Endothelial cell of umbilical vein (primary cell): ENCODE measurements at regions not wholly inside any gene's neighbourhood (a gene's known extent, or its start where the extent isn't known, plus 50 kb on each side); places are given as distances from the start of the nearest gene placed in this dataset.

ENCODE experiments used
- BruUV-seq: library from RNA; stranded (reverse); fragments of 400-500 nt; replicated peaks from 2 replicates; lab custom pipeline; 2021; lab: Mats Ljungman, UMichigan
- CTCF ChIA-PET: fragments of 300-600, 350-600 bp; sonication (Branson Sonifier 250); formaldehyde crosslinking; loops from one replicate; lab custom pipeline; 2021; ENCODE audit warnings: antibody characterized with exemption, inconsistent platforms; lab: Charles Lee
- POLR2A ChIA-PET: fragments of 300-600, 350-600 bp; sonication (Branson Sonifier 250); formaldehyde crosslinking; loops from one replicate; lab custom pipeline; 2021; ENCODE audit warnings: antibody characterized with exemption, inconsistent platforms; lab: Charles Lee
- DNase-seq: peaks from one replicate; pipeline ENCODE4 v3.0.0-alpha.2; 2011; ENCODE audit warnings: low read depth, low spot score
- FAIRE-seq: peaks from 2 replicates; lab custom pipeline; 2011; peaks lifted over from hg19 to GRCh38; lab: Jason Lieb, UNC
- H2AFZ ChIP-seq: 2 replicates; pipeline ENCODE4 v1.6.0; 2012; ENCODE audit warnings: low read depth, low read length, control low read depth, inconsistent platforms
- H3K27ac ChIP-seq: 2 replicates; pipeline ENCODE4 v1.5.1; 2011; ENCODE audit warnings: low read depth, mild to moderate bottlenecking, control low read depth, low read length, moderate library complexity; ENCODE audit not compliant: insufficient read depth
- H3K27me3 ChIP-seq, 2 experiments: 2 replicates each; pipeline versions ENCODE4 v1.6.0 to v1.6.1; 2011; ENCODE audit warnings: low read length in 2 of 2, mixed read lengths in 1 of 2; ENCODE audit not compliant: control insufficient read depth in 2 of 2, insufficient read depth in 2 of 2
- H3K36me3 ChIP-seq, 2 experiments: 2 replicates in 1 of 2; 3 replicates in 1 of 2; pipeline ENCODE4 v1.5.1; 2011; ENCODE audit warnings: low read length in 2 of 2, mild to moderate bottlenecking in 1 of 2, moderate library complexity in 1 of 2; ENCODE audit not compliant: control insufficient read depth in 2 of 2, insufficient read depth in 2 of 2; ENCODE audit errors: extremely low read depth in 1 of 2
- H3K4me1 ChIP-seq: 3 replicates; pipeline ENCODE4 v1.5.1; 2011; ENCODE audit warnings: mild to moderate bottlenecking, low read length; ENCODE audit not compliant: control insufficient read depth, insufficient read depth; ENCODE audit errors: extremely low read depth
- H3K4me2 ChIP-seq: 2 replicates; pipeline ENCODE4 v1.6.1; 2011; ENCODE audit warnings: low read length, control low read depth, mixed read lengths; ENCODE audit not compliant: insufficient read depth
- H3K4me3 ChIP-seq, 3 experiments: fragments of 200-600 bp in 1 of 3; sonication (generic), shearing (Covaris generic) in 1 of 3; replicated peaks in 1 of 3; 2 replicates each; pipeline ENCODE4 v1.5.1; 2011 to 2016; ENCODE audit warnings: control low read depth in 3 of 3, low read length in 3 of 3, mild to moderate bottlenecking in 2 of 3, inconsistent platforms in 1 of 3, low read depth in 1 of 3, moderate library complexity in 1 of 3; ENCODE audit not compliant: insufficient read depth in 1 of 3
- H3K79me2 ChIP-seq: 2 replicates; pipeline ENCODE4 v1.6.0; 2012; ENCODE audit warnings: low read length, inconsistent platforms; ENCODE audit not compliant: control insufficient read depth, insufficient read depth
- H3K9ac ChIP-seq: replicated peaks from 2 replicates; pipeline ENCODE3; 2011; ENCODE audit warnings: low read length, control low read depth; ENCODE audit not compliant: insufficient read depth; ENCODE audit errors: extremely low read depth
- H3K9me1 ChIP-seq: replicated peaks from 3 replicates; pipeline ENCODE4 v1.6.0; 2011; ENCODE audit warnings: mild to moderate bottlenecking, low read length; ENCODE audit not compliant: control insufficient read depth, insufficient read depth; ENCODE audit errors: extremely low read depth
- H3K9me3 ChIP-seq: replicated peaks from 2 replicates; pipeline ENCODE4 v1.5.1; 2012; ENCODE audit warnings: low read length, inconsistent platforms; ENCODE audit not compliant: control insufficient read depth, insufficient read depth
- H4K20me1 ChIP-seq: replicated peaks from 2 replicates; pipeline ENCODE3; 2011; ENCODE audit warnings: mild to moderate bottlenecking, low read length; ENCODE audit not compliant: control insufficient read depth, insufficient read depth; ENCODE audit errors: extremely low read depth
- EZH2 ChIP-seq: IDR thresholded peaks from 2 replicates; pipeline ENCODE4 v1.6.1; 2012; ENCODE audit warnings: borderline replicate concordance, low read depth, mild to moderate bottlenecking, moderate library complexity, low read length, inconsistent platforms; ENCODE audit not compliant: severe bottlenecking
- FOS ChIP-seq: IDR thresholded peaks from 2 replicates; pipeline ENCODE4 v1.6.1; 2011; ENCODE audit warnings: mild to moderate bottlenecking, low read length, moderate library complexity, borderline replicate concordance; ENCODE audit not compliant: insufficient read depth
- GATA2 ChIP-seq: IDR thresholded peaks from 2 replicates; pipeline ENCODE4 v1.7.0; 2011; ENCODE audit warnings: low read depth, mild to moderate bottlenecking, moderate library complexity, mixed read lengths, low read length; ENCODE audit not compliant: insufficient read length, insufficient read depth
- JUN ChIP-seq: IDR thresholded peaks from 2 replicates; pipeline ENCODE4 v1.6.1; 2011; ENCODE audit warnings: borderline replicate concordance, low read depth; ENCODE audit not compliant: insufficient read length, insufficient read depth
- MYC ChIP-seq: IDR thresholded peaks from one replicate; pipeline ENCODE4 v1.6.1; 2011; ENCODE audit warnings: mild to moderate bottlenecking, low read depth, low read length
- POLR2A ChIP-seq: IDR thresholded peaks from 2 replicates; pipeline ENCODE4 v1.6.1; 2012; ENCODE audit warnings: low read depth, mild to moderate bottlenecking, control low read depth, low read length
- POLR2AphosphoS5 ChIP-seq: IDR thresholded peaks from 2 replicates; pipeline ENCODE4 v1.6.1; 2012; ENCODE audit warnings: low read depth, mild to moderate bottlenecking, control low read depth, low read length, moderate library complexity; ENCODE audit not compliant: insufficient read depth
- dilution Hi-C: fragments of 300-500 bp; cut with MboI; formaldehyde crosslinking; loops from one replicate; pipeline ENCODE4 v1.15.0; 2019; ENCODE audit warnings: low sequenced_read_pairs; ENCODE audit not compliant: extremely low pct_ligation_motif_present
- intact Hi-C: fragments of 100-400 bp; cut with micrococcal nuclease; formaldehyde crosslinking; loops from one replicate; pipeline ENCODE4 v1.10.0; 2022
- TF ChIP-seq, protein P1 (sequence below), 2 donors: IDR thresholded peaks; 1 replicate in 1 of 2; 2 replicates in 1 of 2; pipeline ENCODE4 v1.5.1; 2011; ENCODE audit warnings: low read length in 2 of 2, mild to moderate bottlenecking in 2 of 2, moderate library complexity in 2 of 2, control low read depth in 1 of 2, inconsistent platforms in 1 of 2, low read depth in 1 of 2; ENCODE audit not compliant: insufficient read depth in 1 of 2; ENCODE audit errors: extremely low read depth in 1 of 2
- TF ChIP-seq, protein P2 (sequence below): IDR thresholded peaks from 2 replicates; pipeline ENCODE4 v1.6.1; 2011; ENCODE audit not compliant: insufficient read depth, insufficient read length

DNA sequence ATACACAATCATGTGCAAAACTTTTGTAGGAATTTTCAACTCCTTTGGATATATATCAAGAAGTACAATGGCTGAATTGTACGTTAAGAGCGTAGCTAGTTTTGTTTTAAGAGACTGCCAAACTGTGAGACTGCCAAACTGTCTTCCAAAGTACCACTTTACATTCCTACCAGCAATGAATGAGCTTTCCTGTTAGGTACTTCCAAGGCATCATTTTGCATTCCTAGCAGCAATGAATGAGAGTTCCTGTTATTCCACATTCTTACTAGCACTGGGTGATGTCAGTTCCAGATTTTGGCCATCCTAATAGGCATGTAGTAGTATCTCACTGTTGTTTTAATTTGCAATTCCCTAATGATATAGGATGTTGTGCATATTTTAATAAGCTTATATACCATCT, 219.3 kb downstream of the KCNN2 start:
- POLR2A ChIA-PET: no interaction called here
- CTCF ChIA-PET: no interaction called here
- no TSS peak for BruUV-seq

More for the DNA sequence above, 219.3 kb downstream of the KCNN2 start:
- no peaks in the 10 kb centered on the region for H3K27me3 ChIP-seq
- H3K9ac ChIP-seq: no peak overlapping the region
- H4K20me1 ChIP-seq: no peaks in the 10 kb centered on the region
- H3K36me3 ChIP-seq: no peaks in the 10 kb centered on the region
- dilution Hi-C loops: no loop called here
- H3K4me3 ChIP-seq: no peak overlapping the region
- FAIRE-seq (no peak), DNase-seq (no peak)
- H3K9me1 ChIP-seq: no peaks in the 10 kb centered on the region
- H3K79me2 ChIP-seq: no peaks in the 10 kb centered on the region
- no peak overlapping the region for H2AFZ ChIP-seq
- intact Hi-C loops: no loop called here
- no peaks in the 10 kb centered on the region for H3K4me1 ChIP-seq
- peaks cover 4% of the 10 kb centered on the region for H3K9me3 ChIP-seq
- no peak overlapping the region for H3K4me2 ChIP-seq
- TF ChIP-seq POLR2AphosphoS5: no peak
- TF ChIP-seq, protein P1, sequence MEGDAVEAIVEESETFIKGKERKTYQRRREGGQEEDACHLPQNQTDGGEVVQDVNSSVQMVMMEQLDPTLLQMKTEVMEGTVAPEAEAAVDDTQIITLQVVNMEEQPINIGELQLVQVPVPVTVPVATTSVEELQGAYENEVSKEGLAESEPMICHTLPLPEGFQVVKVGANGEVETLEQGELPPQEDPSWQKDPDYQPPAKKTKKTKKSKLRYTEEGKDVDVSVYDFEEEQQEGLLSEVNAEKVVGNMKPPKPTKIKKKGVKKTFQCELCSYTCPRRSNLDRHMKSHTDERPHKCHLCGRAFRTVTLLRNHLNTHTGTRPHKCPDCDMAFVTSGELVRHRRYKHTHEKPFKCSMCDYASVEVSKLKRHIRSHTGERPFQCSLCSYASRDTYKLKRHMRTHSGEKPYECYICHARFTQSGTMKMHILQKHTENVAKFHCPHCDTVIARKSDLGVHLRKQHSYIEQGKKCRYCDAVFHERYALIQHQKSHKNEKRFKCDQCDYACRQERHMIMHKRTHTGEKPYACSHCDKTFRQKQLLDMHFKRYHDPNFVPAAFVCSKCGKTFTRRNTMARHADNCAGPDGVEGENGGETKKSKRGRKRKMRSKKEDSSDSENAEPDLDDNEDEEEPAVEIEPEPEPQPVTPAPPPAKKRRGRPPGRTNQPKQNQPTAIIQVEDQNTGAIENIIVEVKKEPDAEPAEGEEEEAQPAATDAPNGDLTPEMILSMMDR (IDR thresholded peaks at IDR 0.05; ENCODE audit: extremely low read depth in 1 of 2, insufficient read depth in 1 of 2, low read depth in 1 of 2, low read length in 2 of 2): no peak
- no peak for TF ChIP-seq EZH2
- no peak for TF ChIP-seq JUN
- no peak for TF ChIP-seq GATA2
- no peak for TF ChIP-seq FOS
- no peak for TF ChIP-seq MYC
- TF ChIP-seq POLR2A: no peak
- TF ChIP-seq, protein P2, sequence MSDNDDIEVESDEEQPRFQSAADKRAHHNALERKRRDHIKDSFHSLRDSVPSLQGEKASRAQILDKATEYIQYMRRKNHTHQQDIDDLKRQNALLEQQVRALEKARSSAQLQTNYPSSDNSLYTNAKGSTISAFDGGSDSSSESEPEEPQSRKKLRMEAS: no peak
- no peak overlapping the region for H3K27ac ChIP-seq
